ENCODE measurements at regions not wholly inside any gene's neighbourhood (a gene's known extent, or its start where the extent isn't known, plus 50 kb on each side); places are given as distances from the start of the nearest gene placed in this dataset.

DNA sequence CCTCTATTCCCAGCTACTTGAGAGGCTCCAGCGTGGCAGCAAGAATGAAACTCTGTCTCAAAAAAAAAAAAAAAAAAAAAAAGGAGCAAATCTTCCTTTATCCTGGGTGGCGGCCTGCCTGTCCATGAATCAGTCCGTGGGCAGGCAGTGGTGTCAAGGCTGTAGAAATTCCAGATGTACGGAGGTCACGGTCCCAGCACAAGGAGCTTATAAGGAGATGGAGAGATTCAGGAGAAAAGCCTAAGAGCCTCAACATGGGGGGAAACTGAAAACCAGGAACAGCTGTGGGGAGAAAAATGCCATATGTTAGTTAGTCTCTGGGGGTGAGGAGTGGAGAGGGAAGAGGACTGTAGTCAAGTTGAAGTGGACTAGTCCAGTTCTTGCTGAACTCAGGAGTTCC lies 130.5 kb upstream of the CRY1 start:
- H3K27ac ChIP-seq, result no peak overlapping the region
- no peak for TF ChIP-seq ZFX (IDR thresholded peaks at IDR 0.05)
- TF ChIP-seq, protein P1, sequence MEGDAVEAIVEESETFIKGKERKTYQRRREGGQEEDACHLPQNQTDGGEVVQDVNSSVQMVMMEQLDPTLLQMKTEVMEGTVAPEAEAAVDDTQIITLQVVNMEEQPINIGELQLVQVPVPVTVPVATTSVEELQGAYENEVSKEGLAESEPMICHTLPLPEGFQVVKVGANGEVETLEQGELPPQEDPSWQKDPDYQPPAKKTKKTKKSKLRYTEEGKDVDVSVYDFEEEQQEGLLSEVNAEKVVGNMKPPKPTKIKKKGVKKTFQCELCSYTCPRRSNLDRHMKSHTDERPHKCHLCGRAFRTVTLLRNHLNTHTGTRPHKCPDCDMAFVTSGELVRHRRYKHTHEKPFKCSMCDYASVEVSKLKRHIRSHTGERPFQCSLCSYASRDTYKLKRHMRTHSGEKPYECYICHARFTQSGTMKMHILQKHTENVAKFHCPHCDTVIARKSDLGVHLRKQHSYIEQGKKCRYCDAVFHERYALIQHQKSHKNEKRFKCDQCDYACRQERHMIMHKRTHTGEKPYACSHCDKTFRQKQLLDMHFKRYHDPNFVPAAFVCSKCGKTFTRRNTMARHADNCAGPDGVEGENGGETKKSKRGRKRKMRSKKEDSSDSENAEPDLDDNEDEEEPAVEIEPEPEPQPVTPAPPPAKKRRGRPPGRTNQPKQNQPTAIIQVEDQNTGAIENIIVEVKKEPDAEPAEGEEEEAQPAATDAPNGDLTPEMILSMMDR (conservative IDR thresholded peaks at IDR 0.05), result no peak

DNA sequence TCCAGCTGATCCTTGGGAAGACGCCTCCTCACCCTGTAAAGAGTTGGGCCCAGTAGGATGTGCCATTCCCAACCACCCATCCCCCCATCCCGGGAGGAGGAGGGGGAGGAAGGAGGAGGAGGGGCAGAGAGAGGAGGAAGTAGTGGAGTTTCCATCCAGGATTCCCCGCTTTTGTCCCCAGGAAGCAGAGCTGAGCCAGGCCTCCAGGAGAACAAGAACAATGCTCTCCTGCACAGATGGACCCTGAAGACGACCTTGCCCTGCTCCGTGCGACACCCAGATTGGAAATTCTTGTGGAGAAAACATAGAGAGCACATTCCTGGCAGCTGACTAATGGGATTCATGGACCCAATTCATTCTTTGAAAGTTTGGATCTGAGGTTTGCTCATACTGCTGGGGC lies 132.3 kb upstream of the CRY1 start:
- TF ChIP-seq, protein P1 (conservative IDR thresholded peaks at IDR 0.05), result no peak
- TF ChIP-seq ZFX (IDR thresholded peaks at IDR 0.05), result no peak
- no peak overlapping the region for H3K27ac ChIP-seq

DNA sequence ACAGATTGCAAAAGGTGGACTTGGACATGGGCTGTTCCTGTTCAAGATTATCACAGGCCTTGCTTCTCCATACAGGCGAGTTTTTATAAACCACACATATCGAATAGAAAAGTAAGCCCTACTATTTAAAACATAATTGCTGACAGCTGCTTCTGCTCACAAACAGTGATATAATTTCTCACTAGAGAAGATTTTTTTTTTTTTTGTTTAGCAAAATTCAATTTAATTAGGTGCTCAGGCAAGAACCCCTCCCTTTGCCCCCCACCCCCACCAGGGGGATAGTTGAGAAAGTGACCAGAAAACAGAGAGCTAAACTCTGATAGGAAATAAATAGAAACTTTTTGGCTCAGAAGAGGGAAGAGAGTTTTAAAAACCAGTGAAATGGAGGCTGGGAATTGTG lies 132.8 kb upstream of the CRY1 start:
- H3K27ac ChIP-seq, result no peak overlapping the region
- no peak for TF ChIP-seq ZFX (IDR thresholded peaks at IDR 0.05)
- TF ChIP-seq, protein P1 (conservative IDR thresholded peaks at IDR 0.05), result no peak

DNA sequence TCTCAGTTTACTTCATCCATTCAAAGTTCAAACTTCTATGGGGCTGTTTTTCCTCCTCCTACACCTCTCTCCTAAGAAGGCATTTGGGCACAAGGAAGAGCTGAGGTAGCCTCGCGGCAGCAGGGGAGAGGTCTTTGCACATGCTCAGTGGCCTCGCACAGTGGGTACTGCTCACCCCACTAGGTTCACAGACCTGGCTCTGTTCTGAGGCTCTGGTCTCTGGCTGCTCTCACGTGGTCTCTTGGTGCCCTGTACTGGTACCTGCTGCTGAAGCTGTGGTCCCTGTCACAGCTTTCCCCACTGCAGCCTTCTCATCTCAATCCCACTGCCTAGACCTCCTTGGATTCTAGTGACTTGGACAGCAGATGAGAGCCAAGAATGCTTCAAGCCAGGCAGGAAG lies 134.7 kb upstream of the CRY1 start:
- no peak for TF ChIP-seq ZFX (IDR thresholded peaks at IDR 0.05)
- TF ChIP-seq, protein P1 (conservative IDR thresholded peaks at IDR 0.05), result no peak
- no peak overlapping the region for H3K27ac ChIP-seq

DNA sequence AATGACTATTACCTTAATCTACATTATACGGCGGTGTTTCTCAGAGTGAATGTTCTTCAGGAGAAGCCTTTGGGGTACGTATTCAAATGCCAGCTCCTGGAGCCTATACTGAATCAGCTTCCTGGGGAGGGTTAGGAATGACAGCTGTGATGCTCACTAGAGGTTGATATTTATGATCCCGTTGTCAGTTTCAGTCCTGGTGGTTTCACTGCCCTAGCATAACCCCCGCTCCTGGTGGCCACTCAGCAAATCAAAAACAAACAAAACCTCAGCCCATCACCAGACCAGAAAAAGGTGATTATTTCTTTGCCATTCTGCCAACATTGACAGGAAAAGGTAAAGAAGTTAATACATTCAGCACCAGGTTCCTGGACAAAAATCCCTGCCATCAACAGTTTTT lies 136.5 kb upstream of the CRY1 start:
- TF ChIP-seq, protein P1 (conservative IDR thresholded peaks at IDR 0.05), result no peak
- TF ChIP-seq ZFX (IDR thresholded peaks at IDR 0.05), result no peak
- no peak overlapping the region for H3K27ac ChIP-seq

DNA sequence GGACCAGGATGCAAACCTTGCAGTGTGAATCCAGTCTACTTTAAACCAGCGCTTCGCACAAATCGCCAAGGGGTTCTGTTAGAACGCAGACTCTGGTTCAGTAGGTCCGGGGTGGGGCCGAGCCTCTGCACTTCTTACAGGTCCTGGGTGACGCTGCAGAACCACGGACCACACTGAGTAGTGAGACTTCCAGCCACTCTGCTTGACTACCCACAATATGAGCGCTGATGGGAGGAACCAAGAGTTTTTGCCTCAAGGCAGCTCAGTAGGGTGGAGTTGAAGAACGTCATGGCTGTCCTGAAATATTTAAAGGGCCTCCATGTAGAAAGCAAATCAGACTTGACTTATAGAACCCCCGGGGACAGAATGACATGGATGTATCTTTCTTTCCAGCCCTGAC lies 138.0 kb upstream of the CRY1 start:
- no peak overlapping the region for H3K27ac ChIP-seq
- TF ChIP-seq, protein P1 (conservative IDR thresholded peaks at IDR 0.05), result no peak
- no peak for TF ChIP-seq ZFX (IDR thresholded peaks at IDR 0.05)

DNA sequence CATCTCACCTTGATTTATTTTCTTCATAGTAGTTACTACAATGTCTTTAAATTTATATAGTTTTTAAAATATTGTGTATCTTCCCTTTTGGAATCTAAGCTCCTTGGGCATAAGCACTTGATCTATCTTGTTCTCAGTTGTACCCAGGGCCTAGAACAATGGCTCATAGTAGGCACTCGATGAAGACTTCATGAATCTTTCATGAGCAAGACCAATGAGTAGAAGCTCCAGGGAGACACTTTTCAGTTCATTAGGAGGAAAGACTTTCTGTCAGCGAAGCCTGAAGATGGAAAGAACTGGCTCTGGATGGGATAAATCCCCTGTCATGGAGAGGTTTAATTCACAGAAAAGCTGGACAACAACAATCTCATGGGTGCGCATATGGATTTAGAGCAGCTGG lies 140.2 kb upstream of the CRY1 start:
- TF ChIP-seq, protein P1 (conservative IDR thresholded peaks at IDR 0.05), result no peak
- no peak for TF ChIP-seq ZFX (IDR thresholded peaks at IDR 0.05)
- no peak overlapping the region for H3K27ac ChIP-seq
